Liver (tissue), 8 donors: ENCODE measurements at regions not wholly inside any gene's neighbourhood (a gene's known extent, or its start where the extent isn't known, plus 50 kb on each side); places are given as distances from the start of the nearest gene placed in this dataset.

Experiments
- DNase-seq: peaks from one replicate; pipeline ENCODE4 v3.0.0-alpha.2; 2017; ENCODE audit warnings: low spot score
- H3K27ac ChIP-seq, 2 donors: one replicate each; pipeline ENCODE4 v1.7.0; 2013; ENCODE audit warnings: inconsistent platforms in 2 of 2, low read length in 2 of 2, control low read depth in 1 of 2, low read depth in 1 of 2, mild to moderate bottlenecking in 1 of 2
- H3K27me3 ChIP-seq, 4 donors: one replicate each; pipeline versions ENCODE4 v1.6.1 to v1.7.0; 2013; ENCODE audit warnings: low read length in 3 of 4, inconsistent platforms in 1 of 4, mild to moderate bottlenecking in 1 of 4, moderate library complexity in 1 of 4; ENCODE audit not compliant: control insufficient read depth in 4 of 4, insufficient read depth in 4 of 4
- H3K36me3 ChIP-seq, 4 donors: one replicate each; pipeline versions ENCODE4 v1.6.1 to v1.7.0; 2013; ENCODE audit warnings: low read length in 3 of 4, mild to moderate bottlenecking in 3 of 4, low read depth in 1 of 4, moderate library complexity in 1 of 4; ENCODE audit not compliant: control insufficient read depth in 4 of 4, insufficient read depth in 3 of 4
- H3K4me1 ChIP-seq, 4 donors: one replicate each; pipeline versions ENCODE4 v1.6.1 to v1.7.0; 2013; ENCODE audit warnings: low read length in 3 of 4, mild to moderate bottlenecking in 3 of 4, moderate library complexity in 1 of 4; ENCODE audit not compliant: control insufficient read depth in 4 of 4, insufficient read depth in 4 of 4
- H3K4me3 ChIP-seq, 3 donors: one replicate each; pipeline versions ENCODE4 v1.6.1 to v1.7.0; 2013; ENCODE audit warnings: low read length in 3 of 3, control low read depth in 1 of 3, low read depth in 1 of 3, mild to moderate bottlenecking in 1 of 3
- H3K9ac ChIP-seq, 2 donors: one replicate each; pipeline ENCODE4 v1.7.0; 2013; ENCODE audit warnings: low read length in 2 of 2, mild to moderate bottlenecking in 2 of 2, moderate library complexity in 2 of 2, control low read depth in 1 of 2, low read depth in 1 of 2
- H3K9me3 ChIP-seq, 4 donors: one replicate each; pipeline versions ENCODE4 v1.6.1 to v1.7.0; 2013; ENCODE audit warnings: low read length in 3 of 4; ENCODE audit not compliant: control insufficient read depth in 4 of 4
- ATF3 ChIP-seq: IDR thresholded peaks from 2 replicates; pipeline ENCODE4 v1.6.1; 2016; ENCODE audit warnings: antibody characterized with exemption
- CTCF ChIP-seq: fragments of 150-350 bp; IDR thresholded peaks from 2 replicates; pipeline ENCODE4 v1.5.1; 2017; ENCODE audit warnings: improper control_type of control experiment, low read depth, low read length; ENCODE audit not compliant: missing input control
- EGR1 ChIP-seq, 2 donors: IDR thresholded peaks; 2 replicates each; pipeline ENCODE4 v1.6.1; 2016 to 2018; ENCODE audit warnings: antibody characterized with exemption in 2 of 2, low read depth in 2 of 2
- HNF4G ChIP-seq: IDR thresholded peaks from 2 replicates; pipeline ENCODE4 v1.6.1; 2016; ENCODE audit warnings: antibody characterized with exemption
- JUND ChIP-seq, 2 donors: IDR thresholded peaks; 2 replicates each; pipeline ENCODE4 v1.6.1; 2016; ENCODE audit warnings: antibody characterized with exemption in 2 of 2
- NR2F2 ChIP-seq: IDR thresholded peaks from 2 replicates; pipeline ENCODE4 v1.6.1; 2016; ENCODE audit warnings: antibody characterized with exemption
- RAD21 ChIP-seq, 2 donors: IDR thresholded peaks; 2 replicates each; pipeline ENCODE4 v1.6.1; 2016; ENCODE audit warnings: antibody characterized with exemption in 2 of 2, mild to moderate bottlenecking in 2 of 2
- REST ChIP-seq: IDR thresholded peaks from 2 replicates; pipeline ENCODE4 v1.6.1; 2016; ENCODE audit warnings: antibody characterized with exemption, mild to moderate bottlenecking
- RXRA ChIP-seq, 2 donors: IDR thresholded peaks; 2 replicates each; pipeline ENCODE4 v1.6.1; 2017 to 2018; ENCODE audit warnings: antibody characterized with exemption in 2 of 2, mild to moderate bottlenecking in 1 of 2
- SP1 ChIP-seq: IDR thresholded peaks from 2 replicates; pipeline ENCODE4 v1.6.1; 2018; ENCODE audit warnings: antibody characterized with exemption, mild to moderate bottlenecking
- TAF1 ChIP-seq: conservative IDR thresholded peaks from 2 replicates; pipeline ENCODE4 v1.6.1; 2016; ENCODE audit warnings: antibody characterized with exemption, mild to moderate bottlenecking
- YY1 ChIP-seq: IDR thresholded peaks from 2 replicates; pipeline ENCODE4 v1.6.1; 2016; ENCODE audit warnings: antibody characterized with exemption, mild to moderate bottlenecking
- WGBS: extraction: QIAGEN DNeasy Blood & Tissue Kit; methylation state at CpG from one replicate; pipeline ENCODE4 v1.1.7; 2013; 5-methylcytosine and 5-hydroxymethylcytosine counted together
- donor health status: healthy.
- donor health status: healthy.
- donor health status: healthy.
- donor health status: healthy.
- donor health status: healthy.

- Histone ChIP-seq H3K4me1 (no peaks in the 10 kb centered on the region), H3K4me3 (no peak overlapping the region), H3K36me3 (no peaks in the 10 kb centered on the region), H3K9me3 (no peaks in the 10 kb centered on the region), H3K27ac (no peak overlapping the region), H3K27me3 (no peaks in the 10 kb centered on the region), H3K9ac (no peak overlapping the region)
- DNase-seq = no peak
- 92% methylated on average over 4 of the region's 4 CpGs for WGBS
- TF ChIP-seq ATF3 = no peak
- no peak for TF ChIP-seq REST
- TF ChIP-seq JUND (IDR thresholded peaks at IDR 0.05) = no peak
- TF ChIP-seq CTCF = no peak
- no peak for TF ChIP-seq YY1
- no peak for TF ChIP-seq HNF4G
- TF ChIP-seq NR2F2 = no peak
- no peak for TF ChIP-seq EGR1 (IDR thresholded peaks at IDR 0.05; ENCODE audit: low read depth in 2 of 2)
Observed at GRCh38 chr9:81753436-81753835, 64.1 kb upstream of the TLE1 start.

GRCh38 chr9:81754245-81754644 lies 64.9 kb upstream of the TLE1 start:
- Histone ChIP-seq H3K27me3 (no peaks in the 10 kb centered on the region), H3K4me3 (no peak overlapping the region), H3K27ac (no peak overlapping the region), H3K4me1 (no peaks in the 10 kb centered on the region), H3K9ac (no peak overlapping the region), H3K9me3 (no peaks in the 10 kb centered on the region), H3K36me3 (no peaks in the 10 kb centered on the region)
- no peak for DNase-seq
- TF ChIP-seq TAF1 = no peak
- TF ChIP-seq YY1 = no peak
- TF ChIP-seq SP1 = no peak
- no peak for TF ChIP-seq ATF3
- no peak for TF ChIP-seq RXRA (IDR thresholded peaks at IDR 0.05)
- no peak for TF ChIP-seq EGR1 (IDR thresholded peaks at IDR 0.05; ENCODE audit: low read depth in 2 of 2)
- no peak for TF ChIP-seq JUND (IDR thresholded peaks at IDR 0.05)
- TF ChIP-seq RAD21 (IDR thresholded peaks at IDR 0.05) = no peak
- TF ChIP-seq HNF4G = no peak

- Histone ChIP-seq H3K4me3 (no peak overlapping the region), H3K4me1 (no peaks in the 10 kb centered on the region), H3K27ac (no peak overlapping the region), H3K36me3 (no peaks in the 10 kb centered on the region), H3K9me3 (no peaks in the 10 kb centered on the region), H3K9ac (no peak overlapping the region), H3K27me3 (no peaks in the 10 kb centered on the region)
- TF ChIP-seq RXRA (IDR thresholded peaks at IDR 0.05) (no peak), NR2F2 (no peak), CTCF (no peak), JUND (IDR thresholded peaks at IDR 0.05) (no peak), HNF4G (no peak)
- DNase-seq = no peak
- 93% methylated on average over 6 of the region's 6 CpGs for WGBS
Observed at GRCh38 chr9:81755721-81756120, 66.4 kb upstream of the TLE1 start.
